Hepatocyte (in vitro differentiated cells): ENCODE measurements at regions not wholly inside any gene's neighbourhood (a gene's known extent, or its start where the extent isn't known, plus 50 kb on each side); places are given as distances from the start of the nearest gene placed in this dataset.
A peak's percentile ranks its signal among the peaks of the same experiment; 100 is the strongest.

Experiments
- DNase-seq: peaks from one replicate; pipeline ENCODE4 v3.0.0-alpha.2; 2016; ENCODE audit warnings: low spot score
- H2AFZ ChIP-seq: fragments of 200-600 bp; sonication (generic); 2 replicates; pipeline ENCODE4 v1.6.0; 2016; ENCODE audit warnings: antibody characterized with exemption, mild to moderate bottlenecking
- H3K27ac ChIP-seq: fragments of 200-600 bp; sonication (generic); 2 replicates; pipeline ENCODE4 v1.5.1; 2016; ENCODE audit warnings: mild to moderate bottlenecking
- H3K27me3 ChIP-seq: fragments of 200-600 bp; sonication (generic); 2 replicates; pipeline ENCODE4 v1.6.1; 2016
- H3K36me3 ChIP-seq: fragments of 200-600 bp; sonication (generic); replicated peaks from 2 replicates; pipeline ENCODE4 v1.5.1; 2016; ENCODE audit warnings: low read depth; ENCODE audit not compliant: insufficient read depth
- H3K4me1 ChIP-seq: fragments of 200-600 bp; sonication (generic); 2 replicates; pipeline ENCODE4 v1.5.1; 2016; ENCODE audit warnings: mild to moderate bottlenecking, moderate library complexity; ENCODE audit not compliant: insufficient read depth
- H3K4me2 ChIP-seq: fragments of 200-600 bp; sonication (generic); 2 replicates; pipeline ENCODE4 v1.6.0; 2016
- H3K4me3 ChIP-seq: fragments of 200-600 bp; sonication (generic); 2 replicates; pipeline ENCODE4 v1.5.1; 2016; ENCODE audit warnings: mild to moderate bottlenecking
- H3K79me2 ChIP-seq: fragments of 200-600 bp; sonication (generic); 2 replicates; pipeline ENCODE4 v1.6.0; 2017; ENCODE audit warnings: mild to moderate bottlenecking
- H3K9me2 ChIP-seq: fragments of 200-600 bp; sonication (generic); replicated peaks from 2 replicates; pipeline ENCODE4 v1.6.0; 2017; ENCODE audit warnings: mild to moderate bottlenecking; ENCODE audit not compliant: insufficient read depth
- H3K9me3 ChIP-seq: fragments of 200-600 bp; sonication (generic); 2 replicates; pipeline ENCODE4 v1.5.1; 2016; ENCODE audit warnings: low read depth, mild to moderate bottlenecking
- H4K20me1 ChIP-seq: fragments of 200-600 bp; sonication (generic); 2 replicates; pipeline ENCODE4 v1.6.0; 2016; ENCODE audit warnings: mild to moderate bottlenecking; ENCODE audit not compliant: insufficient read depth, poor library complexity, severe bottlenecking
- CTCF ChIP-seq: fragments of 200-600 bp; sonication (generic); IDR thresholded peaks from 2 replicates; pipeline ENCODE4 v1.5.1; 2016; ENCODE audit warnings: antibody characterized with exemption, mild to moderate bottlenecking; ENCODE audit not compliant: poor library complexity
- EZH2 ChIP-seq: fragments of 200-600 bp; sonication (generic); IDR thresholded peaks from 2 replicates; pipeline ENCODE4 v1.6.1; 2016; ENCODE audit warnings: antibody characterized with exemption, mild to moderate bottlenecking, borderline replicate concordance
- EZH2phosphoT487 ChIP-seq: fragments of 200-600 bp; sonication (generic); IDR thresholded peaks from one replicate; pipeline ENCODE4 v1.6.1; 2018; ENCODE audit warnings: antibody characterized with exemption, mild to moderate bottlenecking, low read depth, moderate library complexity; ENCODE audit not compliant: unreplicated experiment, severe bottlenecking
- WGBS: methylation state at CpG from one replicate; pipeline ENCODE4 v1.1.6; 2016; ENCODE audit warnings: low lambda C conversion rate; ENCODE audit errors: missing lambda C conversion rate; 5-methylcytosine and 5-hydroxymethylcytosine counted together

- Histone ChIP-seq H3K36me3 (no peaks in the 10 kb centered on the region), H3K4me1 (no peaks in the 10 kb centered on the region), H3K4me3 (no peak overlapping the region), H3K27ac (no peak overlapping the region), H3K79me2 (no peaks in the 10 kb centered on the region), H2AFZ (no peak overlapping the region), H3K27me3 (peaks cover 14% of the 10 kb centered on the region), H4K20me1 (no peaks in the 10 kb centered on the region), H3K9me2 (no peaks in the 10 kb centered on the region), H3K9me3 (no peaks in the 10 kb centered on the region), H3K4me2 (no peak overlapping the region)
- peak; percentile 23 for DNase-seq
- 90% methylated on average over 3 of the region's 3 CpGs for WGBS
- no peak for TF ChIP-seq EZH2
- no peak for TF ChIP-seq EZH2phosphoT487
- TF ChIP-seq CTCF = peak; percentile 28
These were observed 266.7 kb downstream of the CDH26 start for GRCh38 chr20:60224914-60225313.

- Histone ChIP-seq H3K36me3 (no peaks in the 10 kb centered on the region), H3K27me3 (no peaks in the 10 kb centered on the region), H3K4me1 (no peaks in the 10 kb centered on the region), H3K4me3 (no peak overlapping the region), H3K4me2 (no peak overlapping the region), H4K20me1 (no peaks in the 10 kb centered on the region), H3K9me3 (no peaks in the 10 kb centered on the region), H3K79me2 (no peaks in the 10 kb centered on the region), H3K9me2 (no peaks in the 10 kb centered on the region), H2AFZ (no peak overlapping the region), H3K27ac (no peak overlapping the region)
- 62% methylated on average over 3 of the region's 3 CpGs for WGBS
- DNase-seq = no peak
- TF ChIP-seq EZH2 (no peak), EZH2phosphoT487 (no peak), CTCF (no peak)
These were observed 270.0 kb downstream of the CDH26 start for GRCh38 chr20:60228255-60228654.

- Histone ChIP-seq H3K9me2 (no peaks in the 10 kb centered on the region), H3K27me3 (peaks cover 12% of the 10 kb centered on the region), H3K4me1 (no peaks in the 10 kb centered on the region), H3K9me3 (no peaks in the 10 kb centered on the region), H3K36me3 (no peaks in the 10 kb centered on the region), H2AFZ (no peak overlapping the region), H3K4me2 (no peak overlapping the region), H3K27ac (no peak overlapping the region), H4K20me1 (no peaks in the 10 kb centered on the region), H3K4me3 (no peak overlapping the region), H3K79me2 (no peaks in the 10 kb centered on the region)
- WGBS = 86% methylated on average over 4 of the region's 4 CpGs
- TF ChIP-seq EZH2 (no peak), EZH2phosphoT487 (no peak), CTCF (no peak)
- DNase-seq = no peak
These were observed 274.2 kb downstream of the CDH26 start for GRCh38 chr20:60232380-60232779.
